ENCODE measurements at regions not wholly inside any gene's neighbourhood (a gene's known extent, or its start where the extent isn't known, plus 50 kb on each side); places are given as distances from the start of the nearest gene placed in this dataset.
"Not testable (repeated sequence)": the region's sequence is repeated elsewhere in the genome, so short reads cannot be mapped to it uniquely, and the experiment has no call there.

DNA sequence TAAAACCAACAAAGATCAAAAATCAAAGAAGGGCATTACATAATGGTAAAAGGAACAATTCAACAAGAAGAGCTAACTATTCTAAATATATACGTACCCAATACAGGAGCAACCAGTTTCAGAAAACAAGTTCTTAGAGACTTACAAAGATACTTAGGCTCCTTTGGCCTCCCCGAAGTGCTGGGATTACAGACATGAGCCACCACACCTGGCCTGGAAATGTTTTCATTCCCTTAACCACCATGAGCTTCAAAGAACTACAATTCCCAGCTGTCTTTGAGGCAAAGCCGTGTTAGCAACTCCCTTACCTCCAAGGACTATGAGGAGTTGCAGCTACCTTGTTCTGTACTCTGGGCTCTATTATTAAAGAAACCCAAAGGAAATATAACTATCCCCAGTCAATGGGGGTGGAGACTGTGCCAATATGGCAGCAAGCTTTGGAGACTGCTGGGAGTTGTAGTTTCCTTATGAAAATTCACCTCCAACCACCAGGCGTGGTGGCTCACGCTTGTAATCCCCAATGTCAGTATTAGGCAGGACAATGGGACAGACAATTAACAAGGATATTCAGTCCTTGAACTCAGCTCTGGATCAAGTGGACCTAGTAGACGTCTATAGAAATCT lies 893.9 kb downstream of the SLC6A15 start:
- DNase-seq = not testable (repeated sequence)

GRCh38 chr12:84016956-84017355 lies 895.6 kb downstream of the SLC6A15 start:
- no peak for DNase-seq

- no peak for DNase-seq
These were observed 915.2 kb downstream of the SLC6A15 start for GRCh38 chr12:83997423-83997822.

GRCh38 chr12:83996671-83997070 lies 915.9 kb downstream of the SLC6A15 start:
- DNase-seq = no peak

DNA sequence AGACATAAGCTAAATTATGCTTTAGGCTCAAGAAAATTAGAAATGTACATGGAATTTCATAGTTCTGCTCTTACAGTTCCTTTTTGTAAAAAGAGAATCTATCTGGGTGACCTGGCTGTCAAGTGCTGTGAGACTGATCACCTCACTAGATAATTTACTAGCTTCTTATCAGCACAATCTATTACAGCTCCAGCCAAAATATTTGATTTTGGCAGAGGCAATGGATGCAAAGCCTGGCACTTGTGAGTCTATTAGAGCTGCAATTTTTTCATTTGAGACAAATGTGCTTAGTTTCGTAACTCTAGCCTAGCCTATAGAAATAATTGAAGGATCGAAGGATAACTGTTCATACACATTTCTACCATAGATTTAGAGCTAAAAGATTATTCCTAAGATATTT lies 927.5 kb downstream of the SLC6A15 start:
- DNase-seq = no peak

- DNase-seq = no peak
These were observed 932.2 kb downstream of the SLC6A15 start for GRCh38 chr12:83980398-83980797.

GRCh38 chr12:83979785-83980184 lies 932.8 kb downstream of the SLC6A15 start:
- DNase-seq = no peak

GRCh38 chr12:83971781-83972180 lies 940.8 kb downstream of the SLC6A15 start:
- no peak for DNase-seq

DNA sequence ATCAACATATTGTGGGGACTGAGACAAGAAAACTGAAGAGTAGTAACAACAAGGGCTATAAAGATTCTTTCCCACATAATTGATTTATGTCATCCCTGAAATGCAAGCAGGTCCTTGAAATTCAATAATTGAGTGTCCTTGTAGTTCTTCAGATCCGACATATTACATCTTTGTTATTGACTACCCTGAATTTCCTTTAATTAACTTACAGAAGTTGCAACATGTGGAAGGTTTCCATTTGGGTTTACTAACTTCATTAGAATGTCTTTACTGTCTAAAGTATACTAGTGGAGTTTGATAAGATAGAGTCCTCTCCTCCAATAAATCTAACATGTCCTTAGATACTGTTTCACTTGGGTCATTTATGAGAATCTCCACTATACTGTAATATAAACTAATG lies 951.8 kb downstream of the SLC6A15 start:
- DNase-seq = no peak

GRCh38 chr12:83958997-83959396 lies 953.6 kb downstream of the SLC6A15 start:
- DNase-seq = no peak

- no peak for DNase-seq
These were observed 957.5 kb downstream of the SLC6A15 start for GRCh38 chr12:83954956-83955601.

DNA sequence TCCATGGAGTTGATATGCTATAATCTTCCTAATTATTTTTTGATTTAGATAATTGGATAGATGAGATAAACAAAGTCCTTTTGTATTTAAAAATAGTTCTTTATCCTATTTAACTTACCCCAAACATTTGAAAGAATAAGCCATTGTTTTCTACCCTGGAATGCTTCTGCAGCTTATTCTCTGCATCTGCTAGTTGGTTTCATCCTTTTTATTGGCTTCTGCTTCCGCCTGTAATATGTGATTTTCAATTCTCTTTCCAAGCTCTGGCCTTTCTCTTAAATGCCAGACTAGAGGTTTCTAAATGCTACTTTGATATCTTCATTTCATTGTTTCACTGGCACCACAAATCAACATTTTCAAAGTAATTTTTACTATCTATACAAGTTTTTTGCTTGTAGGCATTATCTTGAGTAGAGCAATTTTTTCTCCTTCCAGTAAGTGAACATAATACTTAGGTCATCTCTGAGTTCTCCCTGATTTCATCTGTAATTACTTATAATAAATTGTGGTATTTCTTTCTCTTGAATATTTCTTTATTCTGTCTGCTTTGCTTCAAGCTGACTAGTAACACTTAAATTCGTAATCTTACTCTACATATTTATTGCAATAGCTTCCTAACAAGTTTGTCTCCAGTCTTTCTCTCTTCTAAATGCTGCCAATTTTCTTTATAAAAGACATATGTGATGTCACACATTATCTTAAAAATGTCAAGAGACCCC lies 958.4 kb downstream of the SLC6A15 start:
- no peak for DNase-seq

- DNase-seq = no peak
These were observed 966.7 kb downstream of the SLC6A15 start for GRCh38 chr12:83945871-83946270.

- no peak for DNase-seq
These were observed 972.9 kb downstream of the SLC6A15 start for GRCh38 chr12:83939718-83940117.

DNA sequence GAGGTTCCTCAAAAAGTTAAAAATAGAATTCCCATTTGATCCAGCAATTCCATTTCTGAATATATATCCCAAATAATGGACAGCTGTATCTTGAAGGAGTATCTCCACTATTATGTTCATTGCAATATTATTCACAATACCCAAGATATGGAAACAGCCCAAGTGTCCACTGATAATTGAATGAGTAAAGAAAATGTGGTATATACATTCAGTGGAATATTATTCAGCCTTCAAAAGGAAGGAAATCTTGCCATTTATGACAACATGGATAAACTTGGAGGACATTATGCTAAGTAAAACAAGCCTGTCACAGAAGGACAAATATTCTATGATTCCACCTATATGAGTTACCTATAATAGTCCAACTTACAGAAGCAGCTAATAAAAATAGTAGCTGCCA lies 979.0 kb downstream of the SLC6A15 start:
- DNase-seq = no peak

DNA sequence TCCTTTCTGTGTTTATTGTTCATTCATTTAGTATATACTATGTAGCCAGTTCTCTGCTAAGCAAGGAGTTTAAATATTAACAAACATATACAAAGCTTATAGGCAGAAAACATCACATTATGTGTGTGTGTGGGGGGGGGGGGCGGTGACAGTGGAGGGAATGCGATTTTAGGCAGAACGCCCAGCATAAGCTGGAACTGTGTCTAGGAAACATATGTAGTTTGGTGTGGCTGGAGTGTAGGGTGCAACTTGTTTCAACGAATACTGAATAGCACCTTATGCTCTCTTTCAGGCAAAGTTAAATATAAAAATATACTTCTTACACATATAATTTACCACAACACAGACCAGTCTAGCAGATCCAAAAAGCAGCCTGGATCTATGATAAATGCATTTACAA lies 980.6 kb downstream of the SLC6A15 start:
- no peak for DNase-seq

DNA sequence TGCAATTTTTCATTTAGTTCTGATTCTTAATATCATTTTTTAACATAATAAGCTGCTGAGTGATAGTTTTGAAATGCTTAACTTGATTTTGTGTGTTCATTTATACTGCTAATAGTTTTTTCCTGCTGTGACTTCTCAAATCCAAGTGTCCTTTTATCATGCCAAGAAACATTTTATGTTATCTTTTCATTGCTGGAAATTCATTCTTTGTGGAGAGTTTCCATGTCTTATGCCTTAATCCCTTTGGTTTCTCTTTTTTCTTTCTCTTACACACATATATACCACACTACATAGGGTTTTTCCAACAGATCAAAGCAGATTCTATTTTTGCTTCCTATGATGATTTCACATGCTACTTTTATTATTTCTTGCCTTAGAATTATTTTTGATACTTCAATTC lies 981.1 kb downstream of the SLC6A15 start:
- DNase-seq = no peak

GRCh38 chr12:83929792-83930191 lies 982.8 kb downstream of the SLC6A15 start:
- DNase-seq = not testable (repeated sequence)

GRCh38 chr12:83920821-83921547 lies 991.6 kb downstream of the SLC6A15 start:
- DNase-seq = no peak

DNA sequence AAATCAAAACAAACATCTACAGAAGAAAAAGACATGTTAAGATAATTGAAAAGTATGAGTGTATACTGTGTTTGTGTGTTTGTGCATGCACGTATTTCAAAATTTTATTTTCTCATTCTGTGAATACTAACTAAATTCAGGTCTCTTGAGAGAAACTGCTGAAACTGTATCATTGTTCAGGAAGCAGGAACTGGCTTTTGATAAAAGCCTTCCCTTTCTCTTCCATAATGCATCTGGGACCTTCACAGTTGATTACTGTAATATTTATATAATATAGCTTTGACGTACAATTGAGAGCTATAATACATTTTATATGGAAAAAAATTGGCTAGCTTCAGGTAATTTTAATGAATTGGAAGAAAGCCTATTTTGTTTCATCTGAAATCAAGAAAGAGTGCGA lies 993.5 kb downstream of the SLC6A15 start:
- no peak for DNase-seq

DNA sequence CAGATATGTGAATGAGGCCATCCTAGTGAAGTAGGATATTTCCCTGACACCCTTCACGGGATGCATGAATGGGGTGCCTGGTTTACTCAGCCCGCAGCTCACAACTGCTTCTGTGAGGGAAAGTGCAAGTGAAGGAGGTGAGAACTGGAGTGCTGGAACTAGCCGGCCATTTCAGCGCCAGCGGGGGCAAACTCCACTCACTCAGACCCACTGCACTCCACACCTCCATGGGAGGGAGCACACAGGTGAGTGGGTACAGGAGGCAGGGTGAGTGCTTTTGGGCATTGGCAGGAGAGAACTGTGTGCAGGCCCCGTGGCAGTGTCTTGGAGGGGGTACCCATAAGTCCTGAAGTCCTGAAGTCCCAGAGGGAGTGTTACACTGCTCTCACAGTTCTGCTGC lies 1008.4 kb downstream of the SLC6A15 start:
- no peak for DNase-seq

DNA sequence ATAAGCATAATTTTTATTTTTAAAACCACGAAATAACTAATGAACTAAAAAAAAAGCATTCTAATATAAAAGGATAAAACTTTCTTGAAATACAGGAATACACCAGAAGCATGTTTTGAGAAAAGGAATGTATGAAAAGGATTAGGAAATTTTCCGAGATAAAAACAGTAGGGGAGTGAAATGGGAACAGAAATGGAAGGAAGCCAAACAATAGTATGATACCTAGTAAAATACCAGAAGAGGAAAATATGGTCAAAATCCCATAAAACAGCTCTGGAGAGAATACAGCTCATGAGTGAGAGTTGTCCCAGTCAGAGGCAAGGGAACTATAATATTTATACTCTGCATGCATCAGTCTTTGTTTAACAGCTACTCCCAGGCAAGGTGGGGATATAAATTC lies 1016.2 kb downstream of the SLC6A15 start:
- DNase-seq = no peak

DNA sequence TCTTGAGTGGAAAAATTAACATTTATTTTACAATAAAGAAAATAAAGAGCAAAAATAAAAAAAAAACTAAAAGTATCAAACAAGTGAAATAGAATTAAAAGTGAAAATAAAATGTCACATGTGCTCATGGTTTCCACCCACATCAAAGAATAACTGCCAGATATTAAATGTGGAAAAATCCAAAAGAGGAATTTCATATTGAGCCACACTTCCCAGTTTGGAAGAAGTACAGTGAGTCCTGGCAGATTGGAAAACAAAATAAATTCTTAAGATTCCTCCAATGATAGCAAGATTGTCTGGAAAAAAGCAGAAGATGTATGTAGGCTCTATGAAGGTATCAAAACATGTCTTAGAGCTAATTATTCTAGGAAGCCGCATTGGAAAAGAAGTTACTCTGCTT lies 1019.5 kb downstream of the SLC6A15 start:
- no peak for DNase-seq

DNA sequence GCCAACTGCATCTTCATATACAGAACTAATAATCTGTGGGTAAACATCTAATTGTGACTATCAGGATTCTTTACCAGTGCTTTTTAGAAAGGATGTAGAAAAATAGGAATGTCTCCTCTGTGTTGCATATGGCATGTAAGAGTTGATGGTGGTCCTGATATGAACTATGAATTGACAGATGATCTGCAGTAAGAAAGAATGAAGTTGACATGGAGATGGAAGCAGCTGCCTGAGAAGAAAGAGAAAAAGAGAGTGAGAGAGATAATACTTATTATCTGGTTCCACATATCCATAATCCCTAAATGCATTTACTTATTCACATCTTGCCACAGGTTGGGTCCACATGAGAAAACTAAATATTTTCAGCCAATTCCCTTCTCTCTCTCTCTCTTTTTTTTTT lies 1022.9 kb downstream of the SLC6A15 start:
- no peak for DNase-seq
